BJ (cell line): ENCODE measurements at regions not wholly inside any gene's neighbourhood (a gene's known extent, or its start where the extent isn't known, plus 50 kb on each side); places are given as distances from the start of the nearest gene placed in this dataset.

Source experiments
- CTCF ChIA-PET: fragments of 350-600 bp; formaldehyde crosslinking; extraction: SDS; loops from one replicate; lab custom pipeline; 2021; ENCODE audit warnings: antibody characterized with exemption, inconsistent platforms; lab: Yijun Ruan, JAX
- POLR2A ChIA-PET: fragments of 300-600 bp; sonication (Branson Sonifier 250); formaldehyde crosslinking; extraction: SDS; loops from one replicate; lab custom pipeline; 2021; ENCODE audit warnings: antibody characterized with exemption; lab: Charles Lee
- DNase-seq: peaks from one replicate; pipeline ENCODE4 v3.0.0-alpha.2; 2011; ENCODE audit warnings: low read depth
- H3K27me3 ChIP-seq: 2 replicates; pipeline ENCODE4 v1.6.0; 2011; ENCODE audit warnings: low read length; ENCODE audit not compliant: control insufficient read depth, insufficient read depth
- H3K36me3 ChIP-seq: 2 replicates; pipeline ENCODE4 v1.5.1; 2011; ENCODE audit warnings: low read length; ENCODE audit not compliant: control insufficient read depth, insufficient read depth
- H3K4me3 ChIP-seq: 2 replicates; pipeline ENCODE4 v1.5.1; 2011; ENCODE audit warnings: low read depth, mild to moderate bottlenecking, control low read depth, low read length
- CTCF ChIP-seq: IDR thresholded peaks from 2 replicates; pipeline ENCODE4 v1.5.1; 2011; ENCODE audit warnings: low read depth, mild to moderate bottlenecking, control low read depth, inconsistent platforms, low read length, moderate library complexity; ENCODE audit not compliant: insufficient read depth

GRCh38 chr12:88866881-88867280, 286.6 kb upstream of the KITLG start:
- ChIA-PET POLR2A (no interaction called here), CTCF (interaction anchor here (0.7 kb wide), 1 partner anchor 91 kb away, joined by 3 read pairs; no protein-coding TSS in a partner anchor)
- Histone ChIP-seq H3K36me3 (no peaks in the 10 kb centered on the region), H3K4me3 (no peak overlapping the region), H3K27me3 (no peaks in the 10 kb centered on the region)
- TF ChIP-seq CTCF, result no peak
- no peak for DNase-seq

GRCh38 chr12:88865537-88865936, 285.3 kb upstream of the KITLG start:
- Histone ChIP-seq H3K36me3 (no peaks in the 10 kb centered on the region), H3K27me3 (no peaks in the 10 kb centered on the region), H3K4me3 (no peak overlapping the region)
- ChIA-PET CTCF (interaction anchor here (0.6 to 1.2 kb wide), 2 partner anchors 8 to 657 kb away, joined by 3 read pairs; no protein-coding TSS in a partner anchor), POLR2A (no interaction called here)
- DNase-seq, result no peak
- TF ChIP-seq CTCF, result no peak

- POLR2A ChIA-PET, result interaction anchor here (0.6 kb wide), 1 partner anchor 14 kb away, joined by 14 read pairs; no protein-coding TSS in a partner anchor
- no peaks in the 10 kb centered on the region for H3K36me3 ChIP-seq
- no peaks in the 10 kb centered on the region for H3K27me3 ChIP-seq
- no peak for DNase-seq
- no peak overlapping the region for H3K4me3 ChIP-seq
- TF ChIP-seq CTCF, result no peak
- CTCF ChIA-PET, result no interaction called here
Measured at GRCh38 chr12:88860851-88861250, 280.6 kb upstream of the KITLG start.

GRCh38 chr12:88856201-88856600, 275.9 kb upstream of the KITLG start:
- no peak for DNase-seq
- Histone ChIP-seq H3K36me3 (no peaks in the 10 kb centered on the region), H3K4me3 (no peak overlapping the region), H3K27me3 (no peaks in the 10 kb centered on the region)
- no peak for TF ChIP-seq CTCF
- POLR2A ChIA-PET, result no interaction called here
- CTCF ChIA-PET, result interaction anchor here (1.0 to 2.8 kb wide), 2 partner anchors 12 to 138 kb away, joined by 3 to 10 read pairs; no protein-coding TSS in a partner anchor

GRCh38 chr12:88855301-88855700, 275.0 kb upstream of the KITLG start:
- no peak for DNase-seq
- TF ChIP-seq CTCF, result no peak
- no peak overlapping the region for H3K4me3 ChIP-seq
- H3K36me3 ChIP-seq, result no peaks in the 10 kb centered on the region
- H3K27me3 ChIP-seq, result no peaks in the 10 kb centered on the region
- CTCF ChIA-PET, result interaction anchor here (1.0 to 2.8 kb wide), 2 partner anchors 13 to 139 kb away, joined by 3 to 10 read pairs; no protein-coding TSS in a partner anchor
- POLR2A ChIA-PET, result no interaction called here
